GM12872 (cell line): ENCODE measurements at regions not wholly inside any gene's neighbourhood (a gene's known extent, or its start where the extent isn't known, plus 50 kb on each side); places are given as distances from the start of the nearest gene placed in this dataset.

Experiments used
- CTCF ChIP-seq: IDR thresholded peaks from 3 replicates; pipeline ENCODE4 v1.5.1; 2011; ENCODE audit warnings: low read depth, mild to moderate bottlenecking, low read length, moderate library complexity; ENCODE audit not compliant: insufficient read depth

DNA sequence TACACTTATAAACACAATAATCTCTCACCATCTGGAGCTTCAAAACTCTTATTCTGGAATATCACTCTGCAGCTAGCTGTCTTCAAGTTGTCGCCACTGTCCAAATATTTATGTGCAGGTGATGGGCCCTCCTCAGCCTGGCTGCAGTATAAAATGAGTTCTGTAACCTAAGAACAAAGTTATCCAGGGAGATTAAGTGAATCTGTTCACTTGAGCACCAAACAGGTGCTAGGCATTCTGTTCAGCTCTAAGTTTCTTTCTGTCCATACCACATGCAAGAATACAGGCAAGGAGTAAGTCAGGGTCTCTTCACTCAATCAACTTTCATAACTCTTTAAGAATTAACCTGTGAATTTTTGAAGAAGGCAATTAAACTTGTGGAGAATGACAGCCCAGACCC is 344.1 kb downstream of the PLK2 start:
- no peak for TF ChIP-seq CTCF

DNA sequence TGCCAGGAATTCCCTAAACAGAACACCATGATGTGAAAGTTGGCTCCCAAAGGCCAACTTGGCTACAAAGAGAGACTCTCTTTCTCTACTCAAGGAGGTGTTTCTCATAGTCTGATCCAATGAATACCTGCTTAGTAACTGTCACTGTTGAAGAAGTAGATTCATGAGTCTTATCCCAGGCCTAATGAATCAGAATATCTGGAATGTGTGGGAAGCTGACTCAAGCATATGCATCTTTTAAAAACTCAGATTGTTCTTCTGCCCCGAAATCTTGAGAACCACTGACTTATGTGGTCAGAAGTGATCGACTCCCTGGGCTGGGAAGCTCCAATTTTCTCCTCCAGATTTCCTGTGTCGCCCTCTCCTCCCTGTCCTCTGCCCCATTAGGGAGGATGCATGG is 345.6 kb downstream of the PLK2 start:
- no peak for TF ChIP-seq CTCF

DNA sequence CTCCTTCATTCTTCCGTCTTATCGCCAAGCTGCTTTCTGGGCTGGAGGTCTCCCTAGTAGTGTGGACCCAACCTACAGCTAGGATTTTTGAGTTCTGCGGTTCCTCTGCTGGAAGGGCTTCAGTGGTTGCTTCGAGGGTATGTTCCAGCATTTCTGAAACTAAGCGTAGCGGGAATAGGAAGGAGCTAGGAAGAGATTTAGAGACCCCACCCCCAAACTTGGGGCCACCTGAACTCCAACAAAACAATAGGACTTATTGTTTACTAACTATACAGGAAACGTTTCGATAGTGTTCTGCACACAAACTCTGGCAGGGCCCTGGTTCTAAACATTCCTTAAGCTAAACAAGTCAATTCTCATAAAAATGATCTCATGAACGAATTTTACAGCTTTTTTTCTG is 346.7 kb downstream of the PLK2 start:
- no peak for TF ChIP-seq CTCF

GRCh38 chr5:58108511-58108910 is 351.4 kb downstream of the PLK2 start:
- TF ChIP-seq CTCF: no peak

GRCh38 chr5:58107704-58108103 is 352.2 kb downstream of the PLK2 start:
- TF ChIP-seq CTCF: no peak

- no peak for TF ChIP-seq CTCF
Observed at GRCh38 chr5:58106754-58107410, 353.0 kb downstream of the PLK2 start.

DNA sequence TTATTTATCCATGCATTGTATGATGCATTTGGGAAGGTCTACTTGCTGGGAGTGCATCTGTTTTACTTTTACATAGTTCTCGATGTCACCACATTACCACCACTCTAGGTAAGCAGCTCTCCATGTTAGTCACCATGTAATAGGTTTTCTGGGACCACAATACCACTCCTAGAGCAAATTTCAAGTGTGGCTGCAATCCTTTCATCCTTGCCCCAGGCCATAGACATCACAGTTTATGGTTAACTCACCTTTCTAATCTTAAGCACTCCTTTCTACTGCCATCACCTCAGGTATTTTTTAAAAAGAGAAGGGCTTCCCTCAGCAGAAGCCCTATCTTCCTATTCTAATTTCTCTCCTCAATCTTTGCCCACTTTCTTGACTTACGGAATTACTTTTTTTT is 354.1 kb downstream of the PLK2 start:
- TF ChIP-seq CTCF: no peak
